Hepatocyte (in vitro differentiated cells): ENCODE measurements at regions not wholly inside any gene's neighbourhood (a gene's known extent, or its start where the extent isn't known, plus 50 kb on each side); places are given as distances from the start of the nearest gene placed in this dataset.

Experiments
- DNase-seq: peaks from one replicate; pipeline ENCODE4 v3.0.0-alpha.2; 2016; ENCODE audit warnings: low spot score
- H2AFZ ChIP-seq: fragments of 200-600 bp; sonication (generic); 2 replicates; pipeline ENCODE4 v1.6.0; 2016; ENCODE audit warnings: antibody characterized with exemption, mild to moderate bottlenecking
- H3K27ac ChIP-seq: fragments of 200-600 bp; sonication (generic); 2 replicates; pipeline ENCODE4 v1.5.1; 2016; ENCODE audit warnings: mild to moderate bottlenecking
- H3K27me3 ChIP-seq: fragments of 200-600 bp; sonication (generic); 2 replicates; pipeline ENCODE4 v1.6.1; 2016
- H3K36me3 ChIP-seq: fragments of 200-600 bp; sonication (generic); replicated peaks from 2 replicates; pipeline ENCODE4 v1.5.1; 2016; ENCODE audit warnings: low read depth; ENCODE audit not compliant: insufficient read depth
- H3K4me1 ChIP-seq: fragments of 200-600 bp; sonication (generic); 2 replicates; pipeline ENCODE4 v1.5.1; 2016; ENCODE audit warnings: mild to moderate bottlenecking, moderate library complexity; ENCODE audit not compliant: insufficient read depth
- H3K4me2 ChIP-seq: fragments of 200-600 bp; sonication (generic); 2 replicates; pipeline ENCODE4 v1.6.0; 2016
- H3K4me3 ChIP-seq: fragments of 200-600 bp; sonication (generic); 2 replicates; pipeline ENCODE4 v1.5.1; 2016; ENCODE audit warnings: mild to moderate bottlenecking
- H3K79me2 ChIP-seq: fragments of 200-600 bp; sonication (generic); 2 replicates; pipeline ENCODE4 v1.6.0; 2017; ENCODE audit warnings: mild to moderate bottlenecking
- H3K9me2 ChIP-seq: fragments of 200-600 bp; sonication (generic); replicated peaks from 2 replicates; pipeline ENCODE4 v1.6.0; 2017; ENCODE audit warnings: mild to moderate bottlenecking; ENCODE audit not compliant: insufficient read depth
- H3K9me3 ChIP-seq: fragments of 200-600 bp; sonication (generic); 2 replicates; pipeline ENCODE4 v1.5.1; 2016; ENCODE audit warnings: low read depth, mild to moderate bottlenecking
- H4K20me1 ChIP-seq: fragments of 200-600 bp; sonication (generic); 2 replicates; pipeline ENCODE4 v1.6.0; 2016; ENCODE audit warnings: mild to moderate bottlenecking; ENCODE audit not compliant: insufficient read depth, poor library complexity, severe bottlenecking
- EZH2 ChIP-seq: fragments of 200-600 bp; sonication (generic); IDR thresholded peaks from 2 replicates; pipeline ENCODE4 v1.6.1; 2016; ENCODE audit warnings: antibody characterized with exemption, mild to moderate bottlenecking, borderline replicate concordance
- EZH2phosphoT487 ChIP-seq: fragments of 200-600 bp; sonication (generic); IDR thresholded peaks from one replicate; pipeline ENCODE4 v1.6.1; 2018; ENCODE audit warnings: antibody characterized with exemption, mild to moderate bottlenecking, low read depth, moderate library complexity; ENCODE audit not compliant: unreplicated experiment, severe bottlenecking
- WGBS: methylation state at CpG from one replicate; pipeline ENCODE4 v1.1.6; 2016; ENCODE audit warnings: low lambda C conversion rate; ENCODE audit errors: missing lambda C conversion rate; 5-methylcytosine and 5-hydroxymethylcytosine counted together
- TF ChIP-seq, protein P1 (sequence below): fragments of 200-600 bp; sonication (generic); IDR thresholded peaks from 2 replicates; pipeline ENCODE4 v1.5.1; 2016; ENCODE audit warnings: antibody characterized with exemption, mild to moderate bottlenecking; ENCODE audit not compliant: poor library complexity

DNA sequence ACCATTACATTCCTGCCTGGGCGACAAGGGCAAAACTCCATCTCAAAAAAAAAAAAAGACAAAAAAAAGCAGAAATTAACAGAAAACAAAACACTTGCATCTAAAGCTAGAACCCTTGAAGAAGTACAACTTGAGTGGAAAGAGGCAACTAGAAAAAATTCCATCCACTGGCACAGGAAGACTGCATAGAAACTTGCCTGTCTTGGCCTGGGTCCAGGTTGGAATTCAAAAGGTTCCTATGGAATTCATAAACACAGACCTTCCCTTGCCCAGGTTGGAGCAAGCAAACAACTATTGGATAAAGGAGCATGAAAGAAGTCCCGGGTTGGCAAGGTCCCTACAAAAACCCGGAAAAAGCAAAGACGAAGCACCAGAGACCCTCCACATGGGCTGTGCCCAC, 69.8 kb downstream of the CCDC71L start:
- no peak overlapping the region for H3K4me3 ChIP-seq
- H3K4me1 ChIP-seq = no peaks in the 10 kb centered on the region
- no peaks in the 10 kb centered on the region for H3K79me2 ChIP-seq
- no peaks in the 10 kb centered on the region for H3K9me2 ChIP-seq
- no peak overlapping the region for H3K27ac ChIP-seq
- H3K36me3 ChIP-seq = no peaks in the 10 kb centered on the region
- no peaks in the 10 kb centered on the region for H4K20me1 ChIP-seq
- no peaks in the 10 kb centered on the region for H3K9me3 ChIP-seq
- H2AFZ ChIP-seq = no peak overlapping the region
- no peaks in the 10 kb centered on the region for H3K27me3 ChIP-seq
- no peak for DNase-seq
- no peak overlapping the region for H3K4me2 ChIP-seq
- 93% methylated on average over 4 of the region's 4 CpGs for WGBS
- TF ChIP-seq, protein P1, sequence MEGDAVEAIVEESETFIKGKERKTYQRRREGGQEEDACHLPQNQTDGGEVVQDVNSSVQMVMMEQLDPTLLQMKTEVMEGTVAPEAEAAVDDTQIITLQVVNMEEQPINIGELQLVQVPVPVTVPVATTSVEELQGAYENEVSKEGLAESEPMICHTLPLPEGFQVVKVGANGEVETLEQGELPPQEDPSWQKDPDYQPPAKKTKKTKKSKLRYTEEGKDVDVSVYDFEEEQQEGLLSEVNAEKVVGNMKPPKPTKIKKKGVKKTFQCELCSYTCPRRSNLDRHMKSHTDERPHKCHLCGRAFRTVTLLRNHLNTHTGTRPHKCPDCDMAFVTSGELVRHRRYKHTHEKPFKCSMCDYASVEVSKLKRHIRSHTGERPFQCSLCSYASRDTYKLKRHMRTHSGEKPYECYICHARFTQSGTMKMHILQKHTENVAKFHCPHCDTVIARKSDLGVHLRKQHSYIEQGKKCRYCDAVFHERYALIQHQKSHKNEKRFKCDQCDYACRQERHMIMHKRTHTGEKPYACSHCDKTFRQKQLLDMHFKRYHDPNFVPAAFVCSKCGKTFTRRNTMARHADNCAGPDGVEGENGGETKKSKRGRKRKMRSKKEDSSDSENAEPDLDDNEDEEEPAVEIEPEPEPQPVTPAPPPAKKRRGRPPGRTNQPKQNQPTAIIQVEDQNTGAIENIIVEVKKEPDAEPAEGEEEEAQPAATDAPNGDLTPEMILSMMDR = no peak
- TF ChIP-seq EZH2phosphoT487 (no peak), EZH2 (no peak)

GRCh38 chr7:106590209-106590816, 70.6 kb downstream of the CCDC71L start:
- Histone ChIP-seq H3K4me2 (no peak overlapping the region), H3K4me3 (no peak overlapping the region), H3K4me1 (no peaks in the 10 kb centered on the region), H3K27ac (no peak overlapping the region), H4K20me1 (no peaks in the 10 kb centered on the region), H3K9me2 (no peaks in the 10 kb centered on the region), H3K27me3 (no peaks in the 10 kb centered on the region), H2AFZ (no peak overlapping the region), H3K36me3 (no peaks in the 10 kb centered on the region), H3K79me2 (no peaks in the 10 kb centered on the region), H3K9me3 (no peaks in the 10 kb centered on the region)
- 29% methylated on average over 3 of the region's 3 CpGs for WGBS
- DNase-seq = no peak
- TF ChIP-seq, protein P1 = no peak
- TF ChIP-seq EZH2phosphoT487 (no peak), EZH2 (no peak)

- H2AFZ ChIP-seq = no peak overlapping the region
- H3K4me1 ChIP-seq = no peaks in the 10 kb centered on the region
- H3K27me3 ChIP-seq = no peaks in the 10 kb centered on the region
- TF ChIP-seq EZH2phosphoT487 (no peak), EZH2 (no peak)
- TF ChIP-seq, protein P1 = no peak
- no peaks in the 10 kb centered on the region for H4K20me1 ChIP-seq
- no peaks in the 10 kb centered on the region for H3K9me3 ChIP-seq
- DNase-seq = no peak
- WGBS = 96% methylated on average over 6 of the region's 6 CpGs
- H3K36me3 ChIP-seq = no peaks in the 10 kb centered on the region
- no peaks in the 10 kb centered on the region for H3K79me2 ChIP-seq
- H3K9me2 ChIP-seq = no peaks in the 10 kb centered on the region
- no peak overlapping the region for H3K27ac ChIP-seq
- H3K4me2 ChIP-seq = no peak overlapping the region
- H3K4me3 ChIP-seq = no peak overlapping the region
These were observed 71.6 kb downstream of the CCDC71L start for GRCh38 chr7:106589198-106589879.
